ENCODE measurements at regions not wholly inside any gene's neighbourhood (a gene's known extent, or its start where the extent isn't known, plus 50 kb on each side); places are given as distances from the start of the nearest gene placed in this dataset.
A peak's percentile ranks its signal among the peaks of the same experiment; 100 is the strongest.

DNA sequence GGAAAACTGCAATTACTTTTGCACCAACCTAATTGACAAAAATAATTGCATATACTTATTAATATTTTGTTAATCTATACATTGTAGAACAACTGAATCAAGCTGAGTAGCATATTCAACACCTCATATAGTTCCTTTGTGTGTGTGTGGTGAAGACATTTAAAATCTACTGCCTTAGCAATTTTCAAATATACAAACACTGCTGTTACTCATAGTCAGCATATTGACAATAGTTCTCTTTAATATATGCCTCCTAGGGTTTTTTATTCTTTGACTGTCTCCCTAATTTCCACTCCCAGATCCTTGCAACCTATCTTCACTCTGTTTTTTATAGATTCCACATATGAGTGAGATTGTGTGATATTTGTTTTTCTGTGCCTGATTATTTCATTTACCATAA, 426.8 kb downstream of the PPARGC1A start:
- H3K36me3 ChIP-seq (ENCODE audit: control insufficient read depth, insufficient read depth, low read length) = no peaks in the 10 kb centered on the region
- H3K79me2 ChIP-seq (ENCODE audit: control insufficient read depth, insufficient read depth, low read length) = no peaks in the 10 kb centered on the region
- H3K4me2 ChIP-seq (ENCODE audit: insufficient read depth, low read length) = no peak overlapping the region
- BruUV-seq (replicated peaks) = no TSS peak
- peaks cover 2% of the 10 kb centered on the region; the same call in 1 of the 2 replicates for H3K9me3 ChIP-seq (replicated peaks; ENCODE audit: control insufficient read depth, insufficient read depth, low read depth, low read length)
- intact Hi-C loops (cut with micrococcal nuclease) (no loop called here), in situ Hi-C loops (cut with MboI) (no loop called here)
- no peaks in the 10 kb centered on the region for H3K4me1 ChIP-seq (replicated peaks in 1 of 2; ENCODE audit: control insufficient read depth in 2 of 2, insufficient read depth in 2 of 2, low read length in 2 of 2)
- no peak overlapping the region for H3K4me3 ChIP-seq
- H2AFZ ChIP-seq (ENCODE audit: low read depth, low read length) = no peak overlapping the region
- no peak overlapping the region for H3K27ac ChIP-seq (ENCODE audit: extremely low read depth, low read depth, low read length)
- H4K20me1 ChIP-seq (replicated peaks; ENCODE audit: control insufficient read depth, insufficient read depth, low read length) = no peaks in the 10 kb centered on the region
- CTCF ChIA-PET (ENCODE audit: low intra/inter-chr PET ratio) = no interaction called here
- POLR2A ChIA-PET = no interaction called here
- ATAC-seq (no peak), DNase-seq (ENCODE audit: extremely low read depth in 1 of 4, low spot score in 3 of 4) (no peak), FAIRE-seq (no peak)
- H3K27me3 ChIP-seq (ENCODE audit: control insufficient read depth in 2 of 2, insufficient read depth in 2 of 2, low read length in 2 of 2) = no peaks in the 10 kb centered on the region
- H3K9ac ChIP-seq (ENCODE audit: insufficient read depth in 1 of 2, low read depth in 2 of 2, low read length in 2 of 2) = no peak overlapping the region
- TF ChIP-seq, protein P1, sequence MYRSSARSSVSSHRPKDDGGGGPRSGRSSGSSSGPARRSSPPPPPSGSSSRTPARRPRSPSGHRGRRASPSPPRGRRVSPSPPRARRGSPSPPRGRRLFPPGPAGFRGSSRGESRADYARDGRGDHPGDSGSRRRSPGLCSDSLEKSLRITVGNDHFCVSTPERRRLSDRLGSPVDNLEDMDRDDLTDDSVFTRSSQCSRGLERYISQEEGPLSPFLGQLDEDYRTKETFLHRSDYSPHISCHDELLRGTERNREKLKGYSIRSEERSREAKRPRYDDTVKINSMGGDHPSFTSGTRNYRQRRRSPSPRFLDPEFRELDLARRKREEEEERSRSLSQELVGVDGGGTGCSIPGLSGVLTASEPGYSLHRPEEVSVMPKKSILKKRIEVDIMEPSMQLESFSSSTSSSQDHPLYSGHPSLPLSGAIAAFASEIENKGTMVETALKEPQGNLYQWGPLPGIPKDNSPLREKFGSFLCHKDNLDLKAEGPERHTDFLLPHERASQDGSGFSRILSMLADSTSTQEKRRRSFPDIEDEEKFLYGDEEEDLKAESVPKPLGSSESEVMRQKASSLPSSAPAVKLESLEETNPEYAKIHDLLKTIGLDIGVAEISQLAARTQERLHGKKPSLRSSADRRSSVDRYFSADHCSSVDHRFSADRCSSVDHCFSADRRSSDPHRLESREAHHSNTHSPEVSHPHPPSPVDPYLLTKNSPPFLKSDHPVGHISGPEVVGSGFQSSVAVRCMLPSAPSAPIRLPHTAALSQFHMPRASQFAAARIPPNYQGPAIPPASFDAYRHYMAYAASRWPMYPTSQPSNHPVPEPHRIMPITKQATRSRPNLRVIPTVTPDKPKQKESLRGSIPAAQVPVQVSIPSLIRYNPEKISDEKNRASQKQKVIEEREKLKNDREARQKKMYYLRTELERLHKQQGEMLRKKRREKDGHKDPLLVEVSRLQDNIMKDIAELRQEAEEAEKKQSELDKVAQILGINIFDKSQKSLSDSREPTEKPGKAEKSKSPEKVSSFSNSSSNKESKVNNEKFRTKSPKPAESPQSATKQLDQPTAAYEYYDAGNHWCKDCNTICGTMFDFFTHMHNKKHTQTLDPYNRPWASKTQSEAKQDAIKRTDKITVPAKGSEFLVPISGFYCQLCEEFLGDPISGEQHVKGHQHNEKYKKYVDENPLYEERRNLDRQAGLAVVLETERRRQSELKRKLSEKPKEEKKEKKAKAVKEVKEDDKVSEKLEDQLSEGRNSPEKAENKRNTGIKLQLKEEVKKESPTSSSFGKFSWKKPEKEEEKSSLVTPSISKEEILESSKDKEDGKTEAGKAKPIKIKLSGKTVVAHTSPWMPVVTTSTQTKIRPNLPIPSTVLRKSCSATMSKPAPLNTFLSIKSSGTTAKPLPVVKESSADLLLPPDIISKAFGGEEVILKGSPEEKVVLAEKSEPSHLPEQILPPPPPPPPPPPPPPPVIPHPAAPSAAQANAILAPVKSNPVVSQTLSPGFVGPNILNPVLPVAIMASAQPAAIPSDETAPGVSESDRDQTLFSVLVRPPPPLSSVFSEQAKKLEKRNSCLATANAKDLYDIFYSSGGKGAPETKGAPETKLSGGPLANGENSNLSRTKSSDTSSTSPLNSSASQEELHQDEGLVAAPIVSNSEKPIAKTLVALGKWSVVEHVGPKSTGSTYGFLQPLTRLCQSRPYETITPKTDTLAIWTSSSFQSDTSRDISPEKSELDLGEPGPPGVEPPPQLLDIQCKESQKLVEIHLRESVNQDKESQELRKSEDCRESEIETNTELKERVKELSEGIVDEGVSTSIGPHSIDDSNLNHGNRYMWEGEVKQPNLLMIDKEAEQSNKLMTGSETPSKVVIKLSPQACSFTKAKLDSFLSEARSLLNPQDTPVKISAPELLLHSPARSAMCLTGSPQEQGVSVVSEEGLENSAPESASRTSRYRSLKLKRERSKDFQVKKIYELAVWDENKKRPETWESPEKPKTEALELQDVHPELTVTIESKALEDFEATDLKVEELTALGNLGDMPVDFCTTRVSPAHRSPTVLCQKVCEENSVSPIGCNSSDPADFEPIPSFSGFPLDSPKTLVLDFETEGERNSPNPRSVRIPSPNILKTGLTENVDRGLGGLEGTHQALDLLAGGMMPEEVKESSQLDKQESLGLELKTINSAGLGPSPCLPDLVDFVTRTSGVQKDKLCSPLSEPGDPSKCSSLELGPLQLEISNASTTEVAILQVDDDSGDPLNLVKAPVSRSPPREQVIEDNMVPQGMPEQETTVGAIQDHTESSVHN (IDR thresholded peaks at IDR 0.05; ENCODE audit: borderline replicate concordance in 1 of 2, low read depth in 1 of 2) = no peak
- peak; percentile 10; the same call in 1 of the 2 replicates for TF ChIP-seq ZNF316 (IDR thresholded peaks at IDR 0.05)
- TF ChIP-seq, protein P2, sequence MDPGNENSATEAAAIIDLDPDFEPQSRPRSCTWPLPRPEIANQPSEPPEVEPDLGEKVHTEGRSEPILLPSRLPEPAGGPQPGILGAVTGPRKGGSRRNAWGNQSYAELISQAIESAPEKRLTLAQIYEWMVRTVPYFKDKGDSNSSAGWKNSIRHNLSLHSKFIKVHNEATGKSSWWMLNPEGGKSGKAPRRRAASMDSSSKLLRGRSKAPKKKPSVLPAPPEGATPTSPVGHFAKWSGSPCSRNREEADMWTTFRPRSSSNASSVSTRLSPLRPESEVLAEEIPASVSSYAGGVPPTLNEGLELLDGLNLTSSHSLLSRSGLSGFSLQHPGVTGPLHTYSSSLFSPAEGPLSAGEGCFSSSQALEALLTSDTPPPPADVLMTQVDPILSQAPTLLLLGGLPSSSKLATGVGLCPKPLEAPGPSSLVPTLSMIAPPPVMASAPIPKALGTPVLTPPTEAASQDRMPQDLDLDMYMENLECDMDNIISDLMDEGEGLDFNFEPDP (CRISPR knock-in tag; IDR thresholded peaks at IDR 0.05) = no peak
- TF ChIP-seq MED1 (CRISPR knock-in tag; IDR thresholded peaks at IDR 0.05; ENCODE audit: borderline replicate concordance) = no peak
- no peak for TF ChIP-seq RBM25 (IDR thresholded peaks at IDR 0.05; ENCODE audit: low read depth, low read length, severe bottlenecking)
- TF ChIP-seq, protein P3, sequence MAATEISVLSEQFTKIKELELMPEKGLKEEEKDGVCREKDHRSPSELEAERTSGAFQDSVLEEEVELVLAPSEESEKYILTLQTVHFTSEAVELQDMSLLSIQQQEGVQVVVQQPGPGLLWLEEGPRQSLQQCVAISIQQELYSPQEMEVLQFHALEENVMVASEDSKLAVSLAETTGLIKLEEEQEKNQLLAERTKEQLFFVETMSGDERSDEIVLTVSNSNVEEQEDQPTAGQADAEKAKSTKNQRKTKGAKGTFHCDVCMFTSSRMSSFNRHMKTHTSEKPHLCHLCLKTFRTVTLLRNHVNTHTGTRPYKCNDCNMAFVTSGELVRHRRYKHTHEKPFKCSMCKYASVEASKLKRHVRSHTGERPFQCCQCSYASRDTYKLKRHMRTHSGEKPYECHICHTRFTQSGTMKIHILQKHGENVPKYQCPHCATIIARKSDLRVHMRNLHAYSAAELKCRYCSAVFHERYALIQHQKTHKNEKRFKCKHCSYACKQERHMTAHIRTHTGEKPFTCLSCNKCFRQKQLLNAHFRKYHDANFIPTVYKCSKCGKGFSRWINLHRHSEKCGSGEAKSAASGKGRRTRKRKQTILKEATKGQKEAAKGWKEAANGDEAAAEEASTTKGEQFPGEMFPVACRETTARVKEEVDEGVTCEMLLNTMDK (IDR thresholded peaks at IDR 0.05; ENCODE audit: borderline replicate concordance, insufficient read depth, low read depth, low read length, poor library complexity, severe bottlenecking) = no peak
- TF ChIP-seq DIDO1 (tag; IDR thresholded peaks at IDR 0.05; ENCODE audit: low read depth) = no peak
- no peak for TF ChIP-seq L3MBTL2 (IDR thresholded peaks at IDR 0.05)
- no peaks in the 10 kb centered on the region for H3K9me1 ChIP-seq (ENCODE audit: control insufficient read depth, insufficient read depth, low read length)

All from K562 (cell line).